Non-pigmented ciliary epithelial cell (primary cell): ENCODE measurements at regions not wholly inside any gene's neighbourhood (a gene's known extent, or its start where the extent isn't known, plus 50 kb on each side); places are given as distances from the start of the nearest gene placed in this dataset.

Experiments
- DNase-seq: peaks from one replicate; pipeline ENCODE4 v3.0.0-alpha.2; 2010; ENCODE audit warnings: low read depth

DNA sequence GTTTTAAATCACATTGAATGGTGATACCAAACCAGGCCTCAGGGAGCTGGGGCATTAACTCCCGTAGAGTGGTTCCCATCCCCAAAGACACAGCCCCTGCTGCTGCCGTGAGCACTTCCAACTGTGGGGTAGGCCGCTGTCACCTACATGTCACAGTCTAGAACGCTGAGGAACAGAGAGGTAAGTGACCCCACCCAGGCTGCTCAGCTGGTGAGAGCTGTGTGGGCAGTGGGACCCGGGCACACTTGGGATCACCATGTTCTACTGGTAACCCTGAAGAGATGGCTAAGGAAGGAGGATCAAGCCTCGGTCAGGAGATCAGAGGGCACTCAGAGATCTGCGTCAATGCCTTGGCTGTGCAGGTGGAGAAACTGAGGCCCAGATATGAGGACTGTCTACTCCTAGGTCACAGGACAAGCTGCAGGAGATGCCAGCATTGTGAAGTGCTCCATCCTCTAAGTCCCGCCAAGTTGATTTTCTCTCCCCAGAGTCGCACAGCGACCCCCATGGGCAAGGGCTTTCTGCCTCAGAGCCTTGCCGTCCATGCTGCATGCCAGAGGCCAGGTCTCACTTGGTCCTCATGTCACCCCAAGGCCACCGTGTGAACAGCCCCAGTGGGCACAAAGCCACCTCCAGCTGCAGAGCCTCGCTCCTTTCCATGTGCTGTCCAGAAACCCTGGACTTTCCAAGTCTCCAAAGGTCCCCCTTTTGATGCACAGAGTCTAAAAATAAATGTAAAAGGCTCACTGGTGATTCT lies 144.2 kb upstream of the OTOS start:
- no peak for DNase-seq

DNA sequence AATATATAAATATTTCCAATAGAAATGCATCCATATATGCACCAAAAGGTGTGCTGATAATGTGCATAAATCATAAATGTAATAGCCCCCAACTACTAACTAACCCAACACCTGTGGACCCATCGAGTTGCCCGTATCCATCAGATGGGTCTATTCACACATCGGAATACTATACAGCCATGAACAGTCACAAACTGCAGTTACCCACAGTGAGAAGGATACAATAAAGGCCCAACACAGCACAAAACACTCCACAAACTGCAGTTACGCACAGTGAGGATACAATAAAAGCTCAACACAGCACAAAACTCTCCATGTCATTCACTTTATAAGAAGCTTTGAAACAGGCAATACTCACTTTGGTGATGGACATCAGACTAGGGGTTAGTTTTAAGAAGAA lies 145.3 kb upstream of the OTOS start:
- no peak for DNase-seq

DNA sequence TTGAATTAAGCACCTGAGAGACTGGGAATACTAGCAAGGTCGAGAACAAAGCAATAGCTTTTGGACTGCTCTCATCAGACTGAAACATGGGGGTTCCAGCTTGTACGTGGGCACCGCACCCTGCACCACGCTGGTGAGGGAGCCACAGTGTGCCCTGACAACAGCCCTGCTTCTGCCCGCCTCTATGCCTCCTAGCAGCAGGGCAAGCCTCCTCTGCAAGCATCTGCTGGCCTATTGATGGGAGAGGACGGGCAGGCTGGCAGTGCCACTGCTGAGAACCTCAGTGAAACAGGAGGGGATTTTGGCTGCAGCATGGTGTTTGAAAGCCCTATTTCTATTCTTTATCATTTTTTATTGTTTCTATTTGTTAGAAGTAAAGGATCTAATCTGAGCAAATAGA lies 146.1 kb upstream of the OTOS start:
- no peak for DNase-seq

DNA sequence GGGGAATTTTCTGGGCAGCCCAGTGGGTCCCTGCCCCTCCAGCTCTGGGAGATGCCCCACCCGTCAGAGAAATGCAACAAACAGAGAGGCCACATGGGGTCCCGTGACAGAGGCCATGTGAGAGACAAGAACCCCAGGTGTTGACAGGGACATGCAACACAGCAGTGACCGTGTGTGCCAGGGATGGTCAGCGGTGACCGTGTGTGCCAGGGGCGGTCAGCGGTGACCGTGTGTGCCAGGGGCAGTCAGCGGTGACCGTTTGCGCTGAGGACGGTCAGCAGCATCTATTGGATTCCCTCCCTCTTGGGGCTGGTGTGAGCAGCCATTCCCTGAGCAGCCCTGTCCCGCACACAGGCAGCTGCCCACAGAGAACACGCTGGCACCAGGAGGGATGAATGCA lies 146.6 kb upstream of the OTOS start:
- no peak for DNase-seq

DNA sequence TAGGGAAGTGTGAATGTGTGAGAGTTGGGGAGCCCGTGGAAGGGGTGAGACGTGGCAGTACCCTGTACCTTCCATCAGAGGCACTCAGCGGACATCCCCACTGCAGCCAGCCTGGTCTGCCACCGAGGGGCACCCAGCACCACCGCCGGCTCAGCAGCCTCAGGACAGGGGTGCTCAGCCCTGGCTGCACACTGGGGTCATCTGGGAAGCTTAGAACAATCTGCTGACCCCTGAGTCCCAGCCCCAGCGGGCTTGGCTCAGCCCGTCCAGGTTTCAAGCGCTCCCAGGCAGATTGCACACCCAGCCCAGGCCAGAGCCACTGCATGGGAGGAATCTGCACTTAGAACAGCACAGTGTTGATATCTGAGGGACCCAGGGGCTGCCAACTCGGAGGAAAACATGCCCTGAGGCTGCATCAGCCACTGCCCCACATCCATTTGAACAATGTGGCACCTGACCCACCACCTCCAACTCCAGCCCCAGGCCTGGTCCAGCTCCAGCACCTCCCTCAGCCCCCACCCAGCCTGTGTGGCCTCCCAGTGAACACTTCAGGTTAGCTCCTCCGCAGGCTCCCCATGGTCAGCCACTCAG lies 147.1 kb upstream of the OTOS start:
- no peak for DNase-seq

DNA sequence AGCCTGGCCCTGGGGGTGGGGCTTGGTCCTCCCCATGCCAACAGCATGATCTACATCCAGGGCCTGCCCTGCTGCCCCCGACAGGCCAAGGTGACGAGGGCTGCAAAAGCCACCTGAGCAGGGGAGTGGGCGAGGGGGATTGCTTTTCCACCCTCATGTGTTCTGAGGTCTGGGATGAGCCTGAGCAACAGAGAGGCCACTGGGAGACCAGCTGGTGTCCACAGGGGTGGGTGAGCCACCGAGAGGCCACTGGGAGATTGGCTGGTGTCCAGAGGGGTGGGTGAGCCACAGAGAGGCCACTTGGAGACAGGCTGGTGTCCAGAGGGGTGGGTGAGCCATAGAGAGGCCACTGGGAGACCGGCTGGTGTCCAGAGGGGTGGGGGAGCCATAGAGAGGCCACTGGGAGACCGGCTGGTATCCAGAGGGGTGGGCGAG lies 147.4 kb upstream of the GPC1 start:
- no peak for DNase-seq

DNA sequence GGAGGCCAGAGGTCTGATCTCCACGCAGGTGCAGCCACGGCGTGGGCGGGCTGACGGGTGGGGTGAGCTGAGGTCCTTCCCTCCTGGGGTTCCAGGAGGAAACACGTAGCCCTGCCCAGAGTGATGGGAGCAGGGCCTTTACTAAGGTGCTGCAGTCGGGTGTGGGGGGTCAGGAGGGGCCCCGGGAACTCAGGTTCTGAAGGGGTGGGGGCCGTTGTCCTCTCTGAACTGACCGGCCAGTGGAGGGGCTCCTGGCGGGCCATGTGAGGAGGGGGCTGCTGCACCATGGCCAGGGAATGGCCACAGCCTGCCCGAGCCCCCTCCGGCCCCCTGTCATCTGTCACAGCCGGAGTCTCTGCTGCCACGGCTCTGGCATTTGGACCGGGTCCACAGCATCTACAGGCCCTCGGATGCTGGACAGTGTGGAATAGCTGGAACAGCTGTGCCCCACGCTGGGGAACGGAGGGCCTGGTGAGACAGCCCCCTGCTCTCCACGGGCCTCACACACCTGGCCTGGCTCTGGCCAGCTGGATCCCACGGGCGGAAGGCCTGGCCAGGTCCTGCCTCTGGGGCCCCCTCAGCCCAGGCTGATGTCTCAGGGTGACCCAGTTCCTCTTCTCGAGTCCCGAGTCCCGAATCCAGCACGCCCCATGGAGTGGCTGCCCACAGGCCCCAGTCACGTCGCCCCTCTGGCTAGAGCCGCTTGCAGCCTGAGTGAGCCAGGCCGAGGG lies 145.6 kb upstream of the GPC1 start:
- DNase-seq = no peak

DNA sequence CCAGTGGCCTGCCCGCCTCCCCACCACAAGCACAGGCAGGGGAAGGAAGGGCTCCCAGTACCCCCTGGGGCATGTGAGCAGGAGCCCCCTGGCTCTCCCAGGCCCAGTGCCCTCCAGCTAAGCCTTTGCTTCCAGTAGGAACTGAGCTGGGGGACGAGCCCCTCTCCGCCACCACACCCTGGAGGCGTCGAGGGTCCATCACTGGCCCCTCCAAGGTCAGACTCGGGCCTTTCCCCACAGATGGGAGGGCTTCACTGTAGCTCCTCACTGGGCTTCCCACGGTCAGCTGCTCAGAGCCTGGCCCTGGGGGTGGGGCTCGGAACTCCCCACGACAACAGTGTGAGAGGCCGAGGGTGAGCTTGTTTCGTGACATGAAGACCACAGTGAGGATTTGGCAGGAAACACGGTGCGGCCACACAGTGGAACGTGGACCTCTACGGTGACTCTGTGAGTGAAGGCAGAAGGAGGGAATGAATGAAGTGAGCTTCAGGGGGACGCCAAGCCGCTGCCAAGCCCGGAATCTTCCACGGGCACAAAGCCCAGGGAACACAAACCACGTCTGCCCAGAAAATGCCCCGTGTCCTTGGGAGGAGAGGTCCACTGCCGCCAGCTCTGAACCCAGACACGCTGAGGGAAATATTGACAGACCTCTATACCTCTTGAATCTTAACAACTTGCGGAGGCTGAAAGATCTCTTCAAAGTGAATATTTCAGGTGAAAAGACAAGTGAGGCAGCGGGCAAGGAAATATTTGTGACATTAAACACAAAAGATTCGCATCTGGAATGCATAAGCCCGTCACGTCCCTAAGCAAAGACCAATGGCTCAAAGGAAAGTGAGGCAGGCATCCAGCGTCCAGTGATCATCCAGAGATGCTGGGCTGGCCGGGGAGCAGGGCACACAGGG lies 144.8 kb upstream of the GPC1 start:
- no peak for DNase-seq

DNA sequence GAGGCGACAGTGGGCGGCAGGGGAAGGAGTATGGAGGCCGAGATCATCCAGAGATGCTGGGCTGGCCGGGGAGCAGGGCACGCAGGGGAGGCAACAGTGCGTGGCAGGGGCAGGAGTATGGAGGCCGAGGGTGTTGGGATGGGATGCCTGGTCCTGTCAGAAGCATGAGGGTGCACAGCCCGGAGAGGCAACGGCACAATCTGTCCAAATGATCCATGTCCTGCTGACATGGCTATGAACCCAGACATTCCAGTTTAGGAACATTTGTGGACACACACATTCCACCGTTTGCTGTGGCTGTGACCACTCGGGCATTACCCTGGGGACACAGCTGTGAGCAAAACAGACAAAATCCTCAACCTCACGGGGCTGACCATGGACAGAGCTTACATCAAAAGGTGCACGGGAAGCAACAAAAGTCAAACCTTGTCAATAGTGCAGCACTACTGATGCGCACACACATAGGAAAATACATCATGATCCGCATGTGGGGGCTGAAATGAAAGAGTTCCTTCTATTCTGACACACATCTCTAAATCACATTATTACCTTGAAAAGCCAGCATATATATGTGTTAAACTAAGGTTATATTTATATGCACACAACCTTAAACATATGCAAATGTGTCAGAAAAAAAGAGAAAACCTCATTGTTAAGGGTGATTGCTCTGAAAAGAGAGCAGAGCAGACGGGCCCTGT lies 144.0 kb upstream of the GPC1 start:
- DNase-seq = no peak

DNA sequence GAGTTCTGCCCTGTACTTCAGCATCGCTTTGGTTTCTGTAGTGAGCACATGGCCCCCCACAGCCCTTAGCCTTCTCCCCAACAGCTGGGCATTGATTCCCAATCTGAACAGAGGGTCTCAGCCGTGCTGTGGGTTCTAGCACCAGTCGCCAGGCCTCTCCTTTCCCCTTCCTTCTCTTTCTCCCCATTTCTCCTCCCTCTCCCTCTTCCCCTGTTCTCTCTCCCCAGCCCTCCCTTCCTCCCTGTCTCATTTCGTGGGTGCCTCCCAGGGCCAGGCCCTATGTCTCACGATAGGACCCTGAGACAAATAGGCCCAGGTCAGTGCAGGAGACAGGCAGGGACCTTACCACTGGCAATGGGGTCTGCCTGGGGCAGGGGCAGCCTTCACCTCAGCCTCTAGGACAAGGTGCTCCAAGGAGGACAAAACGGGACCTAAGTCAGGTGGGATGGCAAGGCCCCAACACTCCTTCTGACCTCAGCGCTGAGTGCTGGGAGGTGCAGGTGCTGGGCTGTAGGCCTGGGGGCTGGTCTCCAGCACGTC lies 143.4 kb upstream of the GPC1 start:
- no peak for DNase-seq

DNA sequence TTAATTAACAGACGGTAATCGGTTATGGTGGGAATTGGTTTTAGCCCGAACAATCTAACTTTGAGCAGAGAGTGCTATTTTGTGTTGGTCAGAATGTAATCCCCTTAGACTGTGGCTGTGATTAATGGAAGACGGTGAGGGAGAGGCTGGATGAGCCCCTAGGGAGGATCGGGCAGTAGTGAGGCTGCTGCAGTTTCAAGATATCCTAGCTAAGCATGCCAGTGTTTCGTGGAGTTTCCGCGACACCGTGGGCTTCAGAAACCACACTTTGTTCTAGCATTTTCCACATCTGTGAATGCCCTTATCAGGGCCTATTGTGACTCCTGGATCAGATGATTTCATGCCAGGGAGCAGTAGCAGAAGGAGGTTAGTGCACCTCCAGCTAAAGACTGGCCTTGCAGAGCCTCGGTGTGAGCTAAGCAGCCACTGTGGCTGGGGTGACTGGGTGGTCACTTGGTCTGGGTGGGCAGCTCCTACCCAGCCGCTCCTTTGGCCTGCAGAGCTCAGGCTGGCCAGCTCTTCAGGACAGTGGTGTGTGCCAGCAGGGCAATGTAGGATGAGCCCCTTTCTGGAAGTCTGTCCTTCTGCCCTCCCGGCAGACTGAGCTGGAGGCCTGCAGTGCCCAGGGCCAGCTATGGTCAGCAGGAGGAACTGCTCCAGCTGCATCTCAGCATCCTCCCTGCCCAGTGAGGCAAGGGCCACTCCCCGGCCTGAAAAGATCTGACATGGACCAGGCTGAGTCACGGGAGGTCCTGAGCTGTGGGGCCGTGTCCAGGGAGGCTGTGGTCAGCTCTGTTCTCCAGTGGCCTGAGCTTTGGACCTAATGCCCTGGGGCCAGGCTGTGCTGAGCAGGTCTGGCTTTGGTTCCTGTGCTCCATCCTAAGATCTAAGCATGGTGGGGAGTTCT lies 142.6 kb upstream of the GPC1 start:
- DNase-seq = no peak

DNA sequence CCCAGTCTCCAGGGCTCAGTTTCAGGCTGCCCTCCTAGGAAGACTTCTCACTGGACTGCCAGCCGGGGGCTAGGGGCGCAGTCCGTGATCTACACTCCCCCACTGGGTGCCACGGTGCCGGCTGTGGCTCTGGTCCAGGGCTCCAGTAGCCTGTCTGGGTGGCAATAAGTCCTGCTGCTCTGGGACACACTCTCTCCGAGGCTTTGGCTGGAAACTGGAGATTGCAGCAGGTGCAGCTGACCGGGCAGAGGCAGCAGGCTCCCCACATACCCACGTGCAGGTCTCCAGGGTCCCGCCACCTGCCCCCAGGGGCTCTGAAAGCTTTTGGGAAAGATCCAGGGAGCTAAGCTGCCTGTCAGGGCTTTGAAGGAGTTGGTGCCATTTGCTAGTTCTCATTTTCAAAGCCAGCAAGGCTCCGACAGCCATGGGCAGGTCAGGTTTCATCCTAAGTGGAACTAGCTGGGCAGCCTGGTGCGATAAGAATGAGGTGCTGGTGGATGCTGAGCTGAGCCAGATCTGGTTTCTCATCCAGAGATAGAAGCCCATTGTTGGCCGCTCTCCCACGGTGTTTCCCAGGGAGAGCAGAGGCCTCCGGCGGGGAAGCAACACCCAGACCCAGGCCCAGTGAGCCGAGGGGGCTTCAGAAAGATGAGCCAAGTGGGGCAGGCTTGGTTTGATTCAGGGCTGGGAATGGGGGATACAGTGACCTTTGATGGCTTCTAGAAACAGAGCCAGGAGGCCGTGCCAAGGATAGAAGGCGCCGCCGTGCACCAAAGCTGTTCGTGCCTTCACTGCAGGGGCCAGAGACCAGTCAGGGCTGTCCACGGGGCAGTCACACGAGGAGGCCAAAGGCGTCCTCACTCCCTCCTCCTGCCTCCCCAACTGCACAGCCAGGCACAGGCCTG lies 141.7 kb upstream of the GPC1 start:
- no peak for DNase-seq

DNA sequence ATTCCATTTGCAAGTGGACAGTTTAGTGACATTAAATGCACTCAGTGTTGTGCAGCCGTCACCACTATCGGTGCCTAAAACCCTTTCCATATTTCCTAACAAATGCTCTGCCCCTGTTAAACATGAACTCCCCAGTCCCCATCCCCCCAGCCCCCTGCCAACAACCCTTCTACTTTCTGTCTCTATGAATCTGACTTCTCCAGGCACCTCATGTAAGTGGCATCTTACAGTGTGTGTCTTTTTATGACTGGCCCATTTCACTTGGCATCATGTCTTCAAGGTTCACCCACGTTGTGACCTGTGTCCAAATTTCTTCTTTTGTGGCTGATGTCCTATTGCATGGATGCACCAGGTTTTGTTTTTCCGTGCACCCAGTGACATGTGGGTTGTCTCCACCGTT lies 140.9 kb upstream of the GPC1 start:
- DNase-seq = no peak

DNA sequence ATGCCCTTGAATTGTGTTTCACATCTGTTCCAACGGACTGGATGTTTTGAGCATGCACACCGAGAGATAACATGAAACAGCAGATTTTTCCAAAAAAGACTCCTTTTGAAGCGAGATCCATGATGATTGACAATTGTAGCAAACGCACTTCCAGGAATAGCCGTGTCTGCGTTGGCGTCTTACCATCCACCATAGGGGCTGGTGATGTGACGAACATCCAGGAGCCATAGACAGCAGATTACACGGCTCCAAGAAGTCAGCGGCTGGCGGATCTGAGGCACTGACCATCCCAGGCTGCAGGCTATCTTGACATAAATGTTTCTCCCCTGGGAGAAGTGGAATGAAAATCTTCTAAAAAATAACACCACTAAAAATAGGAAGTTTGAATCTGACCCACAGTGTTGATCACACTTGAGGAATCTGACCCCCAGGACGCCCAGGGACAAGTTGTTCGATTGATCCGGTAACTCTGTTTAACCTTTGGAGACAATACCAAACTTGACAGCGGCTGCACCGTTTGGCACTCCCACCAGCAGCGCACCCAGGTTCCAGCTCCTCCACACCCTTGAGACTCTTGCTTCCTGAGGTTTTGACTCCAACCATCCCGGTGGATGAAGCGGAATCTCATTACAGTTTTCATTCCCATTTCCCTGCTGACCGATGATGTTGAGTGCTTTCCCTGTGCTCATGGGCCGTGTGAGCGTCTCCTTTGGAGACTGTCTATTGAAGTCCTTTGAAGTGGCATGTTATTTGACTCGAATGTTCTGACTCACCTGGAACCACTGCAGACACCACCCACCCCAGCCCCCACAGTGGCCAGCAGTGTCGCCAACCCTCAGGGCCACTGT lies 140.0 kb upstream of the GPC1 start:
- no peak for DNase-seq

DNA sequence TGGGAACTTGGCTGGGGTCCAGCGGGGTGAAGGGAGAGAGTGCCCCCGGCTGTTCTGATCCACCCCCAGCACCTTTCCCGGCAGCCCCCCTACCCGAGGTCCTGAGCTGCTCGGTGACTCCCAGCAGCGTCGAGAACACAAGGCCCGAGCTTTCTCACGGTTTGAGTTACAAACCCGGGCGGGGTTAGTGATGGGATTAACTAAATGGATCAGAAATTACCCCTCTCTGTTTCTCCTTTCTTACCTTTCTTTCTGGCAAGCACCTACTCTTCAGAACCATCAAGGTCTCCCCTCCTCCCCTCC lies 139.4 kb upstream of the GPC1 start:
- DNase-seq = no peak

DNA sequence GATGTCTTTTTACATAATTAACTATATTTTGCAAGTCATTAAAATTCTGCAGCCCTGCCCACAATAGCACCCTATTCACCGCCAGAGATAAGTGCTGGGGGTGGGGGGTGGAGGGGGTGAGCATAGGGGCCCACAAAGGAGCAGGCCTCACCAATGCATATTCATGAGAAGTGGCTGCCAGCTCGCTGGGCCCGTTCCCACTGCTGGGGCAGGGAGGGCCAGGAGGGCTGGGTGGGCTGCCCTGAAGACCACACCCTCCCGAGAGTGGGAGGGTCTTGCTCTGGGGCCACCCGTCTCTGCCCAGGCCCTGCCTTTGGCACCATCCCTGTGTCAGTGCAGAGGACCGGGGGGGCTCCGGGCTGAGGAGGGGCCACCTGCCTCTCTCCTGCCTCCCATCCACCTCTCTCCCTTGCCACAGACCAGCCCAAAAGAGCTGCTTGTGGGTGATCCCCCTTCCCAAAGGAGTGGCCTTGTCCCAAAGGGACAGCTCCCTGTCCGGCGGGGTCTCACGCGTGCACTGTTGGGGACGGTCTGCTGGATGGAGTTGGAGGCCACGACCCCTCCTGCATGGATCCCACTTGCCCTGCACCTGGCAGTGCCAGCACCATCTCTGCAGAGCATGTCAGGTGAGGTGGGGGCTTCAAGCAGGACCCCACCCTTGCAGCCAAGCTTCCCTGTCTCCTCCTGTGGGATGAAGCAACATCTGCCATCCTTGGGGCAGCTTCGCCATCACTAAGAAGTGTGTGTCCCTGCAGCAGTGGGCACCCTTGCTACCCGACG lies 138.8 kb upstream of the GPC1 start:
- DNase-seq = no peak

DNA sequence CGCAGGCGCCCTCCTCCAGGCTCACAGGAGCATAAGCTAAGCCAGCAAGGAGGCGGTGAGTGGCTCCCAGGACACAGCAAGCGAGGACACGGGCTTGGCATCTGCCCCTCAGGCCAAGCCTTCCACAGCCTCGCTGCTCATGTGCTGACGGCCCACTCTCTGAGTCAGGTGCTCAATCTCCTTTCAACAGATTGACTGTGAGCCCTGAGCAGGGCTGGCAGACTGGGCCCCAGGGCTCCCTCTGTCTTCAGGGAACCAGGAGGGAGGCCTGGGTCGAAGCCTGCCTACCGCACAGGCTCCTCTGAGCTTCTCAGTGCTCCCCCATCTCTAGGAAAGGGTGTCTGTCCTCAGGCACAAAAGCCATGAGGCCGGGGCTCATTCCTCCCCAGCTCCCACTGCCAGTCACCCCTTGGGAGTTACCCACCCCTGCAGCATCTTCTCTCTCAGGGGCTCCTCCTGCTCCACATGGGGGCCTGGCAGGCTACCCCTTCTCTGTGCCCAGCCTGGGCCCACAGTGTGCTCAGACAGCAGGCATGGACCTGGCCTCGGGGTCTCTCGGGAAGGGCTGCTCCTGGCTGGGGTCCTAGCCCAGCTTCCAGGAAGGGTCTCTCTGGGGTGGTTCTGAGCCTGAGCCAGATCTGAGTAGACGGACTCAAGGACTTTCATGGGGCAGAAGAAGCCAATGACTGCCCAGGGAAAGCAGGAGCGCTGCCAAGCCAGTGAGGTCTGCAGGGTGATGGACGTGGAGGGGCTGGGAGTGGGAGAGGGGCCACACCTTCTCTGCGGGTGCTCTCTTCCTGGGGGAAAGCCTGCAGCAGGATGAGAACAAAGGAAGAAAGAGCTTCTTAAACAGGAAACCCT lies 138.0 kb upstream of the GPC1 start:
- DNase-seq = no peak
